Hepatocyte (in vitro differentiated cells): ENCODE measurements at regions not wholly inside any gene's neighbourhood (a gene's known extent, or its start where the extent isn't known, plus 50 kb on each side); places are given as distances from the start of the nearest gene placed in this dataset.

Experiments
- CTCF ChIP-seq: fragments of 200-600 bp; sonication (generic); IDR thresholded peaks from 2 replicates; pipeline ENCODE4 v1.5.1; 2016; ENCODE audit warnings: antibody characterized with exemption, mild to moderate bottlenecking; ENCODE audit not compliant: poor library complexity
- EZH2 ChIP-seq: fragments of 200-600 bp; sonication (generic); IDR thresholded peaks from 2 replicates; pipeline ENCODE4 v1.6.1; 2016; ENCODE audit warnings: antibody characterized with exemption, mild to moderate bottlenecking, borderline replicate concordance
- EZH2phosphoT487 ChIP-seq: fragments of 200-600 bp; sonication (generic); IDR thresholded peaks from one replicate; pipeline ENCODE4 v1.6.1; 2018; ENCODE audit warnings: antibody characterized with exemption, mild to moderate bottlenecking, low read depth, moderate library complexity; ENCODE audit not compliant: unreplicated experiment, severe bottlenecking

GRCh38 chr4:127229855-127230608 is 402.7 kb upstream of the INTU start:
- TF ChIP-seq CTCF (no peak), EZH2phosphoT487 (no peak), EZH2 (no peak)
